MM.1S (cell line): ENCODE measurements at regions not wholly inside any gene's neighbourhood (a gene's known extent, or its start where the extent isn't known, plus 50 kb on each side); places are given as distances from the start of the nearest gene placed in this dataset.

Experiments used
- DNase-seq: peaks from one replicate; pipeline ENCODE4 v3.0.0-alpha.2; 2015
- H2AFZ ChIP-seq: fragments of 300-600 bp; sonication (generic); 2 replicates; pipeline ENCODE4 v1.6.0; 2016; ENCODE audit warnings: antibody characterized with exemption, low read length
- H3F3A ChIP-seq: fragments of 300-600 bp; sonication (generic); 2 replicates; pipeline ENCODE4 v1.6.1; 2016; ENCODE audit warnings: mild to moderate bottlenecking, antibody characterized with exemption, low read length, moderate library complexity, mixed read lengths; ENCODE audit not compliant: insufficient read depth
- H3K27ac ChIP-seq: fragments of 300-600 bp; sonication (generic); 2 replicates; pipeline ENCODE4 v1.5.1; 2016; ENCODE audit warnings: mild to moderate bottlenecking, low read length
- H3K27me3 ChIP-seq: fragments of 300-600 bp; sonication (generic); replicated peaks from 2 replicates; pipeline ENCODE4 v1.6.0; 2016; ENCODE audit warnings: low read length; ENCODE audit not compliant: insufficient read depth
- H3K36me3 ChIP-seq: fragments of 300-600 bp; sonication (generic); replicated peaks from 2 replicates; pipeline ENCODE4 v1.6.1; 2016; ENCODE audit warnings: mild to moderate bottlenecking, low read length, mixed read lengths; ENCODE audit not compliant: insufficient read depth
- H3K4me1 ChIP-seq: fragments of 300-600 bp; sonication (generic); 2 replicates; pipeline ENCODE4 v1.6.1; 2016; ENCODE audit warnings: low read length, mixed read lengths
- H3K4me2 ChIP-seq: fragments of 300-600 bp; sonication (generic); 2 replicates; pipeline ENCODE4 v1.6.0; 2016; ENCODE audit warnings: low read depth, low read length
- H3K4me3 ChIP-seq: fragments of 300-600 bp; sonication (generic); 2 replicates; pipeline ENCODE4 v1.5.1; 2016; ENCODE audit warnings: low read length, mixed read lengths
- H3K79me2 ChIP-seq: fragments of 300-600 bp; sonication (generic); 2 replicates; pipeline ENCODE4 v1.6.1; 2016; ENCODE audit warnings: mixed run types, low read length, mixed read lengths
- H3K9ac ChIP-seq: fragments of 300-600 bp; sonication (generic); 2 replicates; pipeline ENCODE4 v1.6.1; 2016; ENCODE audit warnings: low read length, mixed read lengths
- H3K9me2 ChIP-seq: fragments of 300-600 bp; sonication (generic); replicated peaks from 2 replicates; pipeline ENCODE4 v1.6.1; 2016; ENCODE audit warnings: mild to moderate bottlenecking, low read length, mixed read lengths; ENCODE audit not compliant: insufficient read depth
- H3K9me3 ChIP-seq: fragments of 300-600 bp; sonication (generic); replicated peaks from 2 replicates; pipeline ENCODE4 v1.6.1; 2016; ENCODE audit warnings: mild to moderate bottlenecking, low read length, mixed read lengths; ENCODE audit not compliant: insufficient read depth
- H4K20me1 ChIP-seq: fragments of 300-600 bp; sonication (generic); 2 replicates; pipeline ENCODE4 v1.6.1; 2016; ENCODE audit warnings: mild to moderate bottlenecking, low read length, moderate library complexity, mixed read lengths; ENCODE audit not compliant: insufficient read depth
- EZH2 ChIP-seq: fragments of 300-600 bp; sonication (generic); optimal IDR thresholded peaks from 2 replicates; pipeline ENCODE3; 2017; ENCODE audit warnings: low read depth, mild to moderate bottlenecking, antibody characterized with exemption, low read length, mixed read lengths
- EZH2phosphoT487 ChIP-seq: fragments of 300-600 bp; sonication (generic); IDR thresholded peaks from 2 replicates; pipeline ENCODE4 v1.6.1; 2018; ENCODE audit warnings: antibody characterized with exemption, low read length
- TF ChIP-seq, protein P1 (sequence below): fragments of 300-600 bp; sonication (generic); IDR thresholded peaks from 2 replicates; pipeline ENCODE4 v1.5.1; 2016; ENCODE audit warnings: antibody characterized with exemption, low read length, mixed read lengths

- H3K27me3 ChIP-seq: peaks cover 89% of the 10 kb centered on the region
- H3K9me2 ChIP-seq: no peaks in the 10 kb centered on the region
- H3K9me3 ChIP-seq: no peaks in the 10 kb centered on the region
- DNase-seq: no peak
- no peaks in the 10 kb centered on the region for H4K20me1 ChIP-seq
- no peak for TF ChIP-seq EZH2phosphoT487
- TF ChIP-seq, protein P1, sequence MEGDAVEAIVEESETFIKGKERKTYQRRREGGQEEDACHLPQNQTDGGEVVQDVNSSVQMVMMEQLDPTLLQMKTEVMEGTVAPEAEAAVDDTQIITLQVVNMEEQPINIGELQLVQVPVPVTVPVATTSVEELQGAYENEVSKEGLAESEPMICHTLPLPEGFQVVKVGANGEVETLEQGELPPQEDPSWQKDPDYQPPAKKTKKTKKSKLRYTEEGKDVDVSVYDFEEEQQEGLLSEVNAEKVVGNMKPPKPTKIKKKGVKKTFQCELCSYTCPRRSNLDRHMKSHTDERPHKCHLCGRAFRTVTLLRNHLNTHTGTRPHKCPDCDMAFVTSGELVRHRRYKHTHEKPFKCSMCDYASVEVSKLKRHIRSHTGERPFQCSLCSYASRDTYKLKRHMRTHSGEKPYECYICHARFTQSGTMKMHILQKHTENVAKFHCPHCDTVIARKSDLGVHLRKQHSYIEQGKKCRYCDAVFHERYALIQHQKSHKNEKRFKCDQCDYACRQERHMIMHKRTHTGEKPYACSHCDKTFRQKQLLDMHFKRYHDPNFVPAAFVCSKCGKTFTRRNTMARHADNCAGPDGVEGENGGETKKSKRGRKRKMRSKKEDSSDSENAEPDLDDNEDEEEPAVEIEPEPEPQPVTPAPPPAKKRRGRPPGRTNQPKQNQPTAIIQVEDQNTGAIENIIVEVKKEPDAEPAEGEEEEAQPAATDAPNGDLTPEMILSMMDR: no peak
- TF ChIP-seq EZH2: no peak
- H3K36me3 ChIP-seq: no peaks in the 10 kb centered on the region
- H3K79me2 ChIP-seq: no peaks in the 10 kb centered on the region
- H3K9ac ChIP-seq: no peak overlapping the region
- no peaks in the 10 kb centered on the region for H3F3A ChIP-seq
- no peak overlapping the region for H3K4me3 ChIP-seq
- H3K4me2 ChIP-seq: no peak overlapping the region
- H3K4me1 ChIP-seq: no peaks in the 10 kb centered on the region
- no peak overlapping the region for H2AFZ ChIP-seq
- no peak overlapping the region for H3K27ac ChIP-seq
Observed at GRCh38 chr9:135300346-135301141, 179.0 kb upstream of the PPP1R26 start.

DNA sequence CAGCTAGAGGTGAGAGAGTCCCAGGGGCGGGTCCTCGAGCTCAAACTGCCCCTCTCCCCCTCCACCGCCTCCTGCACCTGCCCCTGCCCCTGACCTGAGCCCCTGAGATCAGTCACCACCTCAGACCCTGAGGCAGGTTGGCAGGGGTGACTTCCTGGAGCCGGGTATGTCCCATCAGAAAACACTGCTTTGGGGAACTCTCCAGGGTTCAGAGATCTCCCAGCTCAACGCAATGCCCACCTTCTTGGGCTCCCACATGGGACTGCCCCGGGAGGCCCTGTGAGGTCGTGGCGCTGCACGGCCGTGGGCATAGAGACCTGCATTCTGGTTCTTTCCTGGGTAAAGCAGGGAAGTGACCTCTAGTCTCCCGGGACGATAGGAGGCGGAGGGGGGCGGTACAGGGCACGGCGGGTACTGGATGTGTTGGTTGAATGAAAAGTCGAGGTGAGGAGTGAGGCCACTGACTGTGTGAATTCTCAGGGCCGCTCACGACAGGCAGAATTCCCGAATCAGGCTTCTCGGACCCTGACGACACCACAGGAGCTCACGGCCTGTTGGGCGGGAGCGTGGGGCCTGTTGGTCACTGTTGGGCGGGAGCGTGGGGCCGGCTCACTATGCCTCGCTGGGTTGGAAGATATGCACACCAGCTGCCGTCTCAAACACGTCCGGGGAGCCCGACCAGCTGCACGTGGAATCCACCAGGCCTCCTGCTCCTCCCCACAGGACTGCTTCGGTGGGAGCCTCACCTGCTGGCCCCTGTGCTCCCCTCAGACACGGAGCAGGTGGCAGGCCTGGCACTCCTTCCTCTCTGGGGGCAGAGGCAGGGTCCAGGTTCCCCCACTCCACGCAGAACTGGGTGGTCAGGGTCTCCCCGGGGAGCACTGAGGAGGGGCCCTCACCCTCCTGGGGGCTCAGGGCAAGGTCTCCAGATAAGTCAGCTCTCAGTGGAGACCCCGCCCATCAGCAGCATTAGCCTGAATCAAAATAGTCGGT, 178.0 kb upstream of the PPP1R26 start:
- H3K79me2 ChIP-seq: no peaks in the 10 kb centered on the region
- DNase-seq: no peak
- H3K4me2 ChIP-seq: no peak overlapping the region
- no peak overlapping the region for H3K27ac ChIP-seq
- H3K4me1 ChIP-seq: no peaks in the 10 kb centered on the region
- H2AFZ ChIP-seq: no peak overlapping the region
- H3K27me3 ChIP-seq: peaks cover 85% of the 10 kb centered on the region
- H3K9me2 ChIP-seq: no peaks in the 10 kb centered on the region
- H3K36me3 ChIP-seq: no peaks in the 10 kb centered on the region
- TF ChIP-seq EZH2: no peak
- no peak for TF ChIP-seq EZH2phosphoT487
- TF ChIP-seq, protein P1: no peak
- H3K4me3 ChIP-seq: no peak overlapping the region
- no peaks in the 10 kb centered on the region for H4K20me1 ChIP-seq
- H3K9ac ChIP-seq: no peak overlapping the region
- H3K9me3 ChIP-seq: no peaks in the 10 kb centered on the region
- H3F3A ChIP-seq: no peaks in the 10 kb centered on the region

DNA sequence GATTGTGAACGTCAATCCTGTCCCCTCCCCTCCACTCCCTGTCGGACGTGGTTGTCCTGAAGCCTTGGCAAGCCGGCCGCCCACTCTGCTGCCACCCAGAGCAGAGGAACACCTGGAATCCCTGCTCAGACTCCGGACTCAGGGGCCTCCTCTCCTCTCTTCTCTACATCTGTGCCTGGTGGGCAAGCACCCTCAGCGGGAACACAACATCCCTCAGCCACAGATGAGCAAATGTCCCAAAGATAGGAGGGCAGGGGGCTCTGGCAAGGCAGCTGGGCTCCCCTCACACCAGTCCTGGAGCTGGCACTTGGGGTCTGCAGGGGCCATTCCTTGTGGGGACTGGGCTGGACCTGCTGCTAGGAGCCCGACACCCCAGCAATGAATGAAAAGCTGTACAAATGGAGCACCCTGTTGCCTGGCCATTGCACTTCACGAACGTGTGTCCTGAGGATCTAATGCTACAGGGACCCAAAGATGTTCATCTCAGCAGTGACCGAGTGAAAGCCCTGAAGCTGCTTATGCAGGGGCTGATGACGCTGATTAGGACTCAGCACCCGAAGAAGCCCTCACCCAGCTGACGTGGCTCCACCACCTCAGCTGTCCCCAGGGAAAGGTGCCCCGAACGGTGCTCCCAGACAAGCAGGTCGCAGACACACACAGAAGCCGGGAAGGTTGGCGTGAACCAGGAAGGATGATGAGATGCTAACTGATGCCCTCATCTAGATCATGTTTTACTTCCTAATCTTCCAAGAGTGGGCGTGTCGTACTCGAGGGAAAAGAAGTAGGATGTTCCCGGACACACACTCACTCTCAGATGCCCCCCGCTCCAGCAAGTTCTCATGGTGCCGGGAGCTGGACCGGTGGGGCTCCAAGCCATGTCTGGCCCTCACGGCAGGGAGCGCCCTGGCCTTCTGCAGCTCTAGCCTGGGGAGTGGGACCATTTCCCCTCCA, 177.0 kb upstream of the PPP1R26 start:
- H3K27me3 ChIP-seq: peaks cover 85% of the 10 kb centered on the region
- H3K4me1 ChIP-seq: no peaks in the 10 kb centered on the region
- no peak for DNase-seq
- no peaks in the 10 kb centered on the region for H3K79me2 ChIP-seq
- peak overlapping the region; percentile 89 for H2AFZ ChIP-seq
- H3K36me3 ChIP-seq: no peaks in the 10 kb centered on the region
- H3K4me2 ChIP-seq: peak overlapping the region; percentile 94
- H4K20me1 ChIP-seq: no peaks in the 10 kb centered on the region
- H3K27ac ChIP-seq: no peak overlapping the region
- TF ChIP-seq EZH2phosphoT487 (no peak), EZH2 (no peak)
- H3K9me2 ChIP-seq: no peaks in the 10 kb centered on the region
- peak overlapping the region; percentile 91 for H3K4me3 ChIP-seq
- H3K9me3 ChIP-seq: no peaks in the 10 kb centered on the region
- H3F3A ChIP-seq: no peaks in the 10 kb centered on the region
- peak overlapping the region; percentile 6; the same call in 1 of the 2 replicates for H3K9ac ChIP-seq
